ENCODE measurements at regions not wholly inside any gene's neighbourhood (a gene's known extent, or its start where the extent isn't known, plus 50 kb on each side); places are given as distances from the start of the nearest gene placed in this dataset.

DNA sequence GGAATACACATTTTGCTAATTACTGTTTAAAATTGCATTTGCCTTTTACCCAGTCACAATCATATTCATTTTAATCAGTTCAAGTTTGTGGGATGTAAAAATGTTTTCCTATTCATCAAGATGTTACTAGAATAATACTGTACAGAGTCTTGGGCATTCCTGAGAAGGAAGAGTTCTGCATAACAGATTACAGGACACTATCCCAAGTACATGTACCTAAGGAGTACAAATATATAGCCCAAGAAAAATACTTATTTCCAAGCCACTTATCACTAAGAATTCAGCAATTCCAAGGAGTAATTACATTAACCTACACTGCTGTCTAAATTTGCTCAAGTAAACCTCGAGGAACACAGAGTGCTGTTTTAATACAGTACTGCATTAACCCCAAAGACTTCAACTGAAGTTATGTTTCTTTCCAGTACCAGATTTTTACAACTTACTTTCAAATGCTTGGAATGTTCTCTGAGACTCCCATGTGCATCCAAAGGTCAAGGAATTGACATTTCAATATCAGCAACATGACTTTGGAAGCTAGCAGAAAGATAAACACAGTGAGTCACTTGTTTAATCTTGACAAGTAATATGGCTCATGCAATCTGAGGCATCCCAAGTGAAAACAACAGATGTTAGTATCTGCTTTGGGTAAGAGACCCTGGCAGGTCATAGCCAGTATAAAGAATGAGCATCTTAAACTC is 125.4 kb upstream of the BET1 start (continued):
- TF ChIP-seq POLR2AphosphoS5 (IDR thresholded peaks at IDR 0.05; ENCODE audit: low read depth, low read length): no peak
- TF ChIP-seq HDAC6 (IDR thresholded peaks at IDR 0.05; ENCODE audit: low read depth, low read length): no peak

Measured in H1 (cell line).